PC-3 (cell line): ENCODE measurements at regions not wholly inside any gene's neighbourhood (a gene's known extent, or its start where the extent isn't known, plus 50 kb on each side); places are given as distances from the start of the nearest gene placed in this dataset.

ENCODE experiments used
- ATAC-seq: fragments of 200-7000 bp; cut with Tn5 transposase; 2 replicates; pipeline ENCODE4 v1.9.1; 2020; ENCODE audit warnings: mild to moderate bottlenecking, moderate library complexity
- BruUV-seq: library from RNA; stranded (reverse); fragments of 400-500 nt; replicated peaks from 2 replicates; lab custom pipeline; 2021; lab: Mats Ljungman, UMichigan
- CTCF ChIA-PET: fragments of 300-600 bp; sonication (Branson Sonifier 250); formaldehyde crosslinking; loops from one replicate; lab custom pipeline; 2022; ENCODE audit warnings: antibody characterized with exemption; lab: Charles Lee
- POLR2A ChIA-PET: fragments of 300-600 bp; sonication (Branson Sonifier 250); formaldehyde crosslinking; loops from one replicate; lab custom pipeline; 2022; ENCODE audit warnings: antibody characterized with exemption; ENCODE audit not compliant: unreplicated experiment; lab: Charles Lee
- DNase-seq: peaks from one replicate; pipeline ENCODE4 v3.0.0-alpha.2; 2015
- H2AFZ ChIP-seq: fragments of 300-600 bp; sonication (generic); 2 replicates; pipeline ENCODE4 v1.6.0; 2016; ENCODE audit warnings: antibody characterized with exemption, low read length
- H3F3A ChIP-seq: fragments of 300-600 bp; sonication (generic); one replicate; pipeline ENCODE4 v1.6.0; 2017; ENCODE audit warnings: antibody characterized with exemption, low read length, control low read depth, mild to moderate bottlenecking; ENCODE audit not compliant: unreplicated experiment
- H3K27ac ChIP-seq: fragments of 300-600 bp; sonication (generic); 2 replicates; pipeline ENCODE4 v1.5.1; 2016; ENCODE audit warnings: mild to moderate bottlenecking, low read length
- H3K27me3 ChIP-seq: fragments of 300-600 bp; sonication (generic); 2 replicates; pipeline ENCODE4 v1.6.1; 2016; ENCODE audit warnings: low read length, mixed read lengths
- H3K36me3 ChIP-seq: fragments of 300-600 bp; sonication (generic); 2 replicates; pipeline ENCODE4 v1.6.1; 2016; ENCODE audit warnings: low read depth, mixed run types, low read length, mixed read lengths
- H3K4me1 ChIP-seq: fragments of 300-600 bp; sonication (generic); 2 replicates; pipeline ENCODE4 v1.5.1; 2016; ENCODE audit warnings: low read length; ENCODE audit not compliant: insufficient read depth
- H3K4me2 ChIP-seq: fragments of 300-600 bp; sonication (generic); 2 replicates; pipeline ENCODE4 v1.6.0; 2016; ENCODE audit warnings: low read length
- H3K4me3 ChIP-seq: fragments of 300-600 bp; sonication (generic); 2 replicates; pipeline ENCODE4 v1.5.1; 2016; ENCODE audit warnings: mild to moderate bottlenecking, low read length, mixed read lengths
- H3K79me2 ChIP-seq: fragments of 300-600 bp; sonication (generic); 2 replicates; pipeline ENCODE4 v1.6.1; 2017; ENCODE audit warnings: low read length, mixed read lengths
- H3K9ac ChIP-seq: fragments of 300-600 bp; sonication (generic); 2 replicates; pipeline ENCODE4 v1.6.0; 2016; ENCODE audit warnings: mild to moderate bottlenecking, low read length
- H3K9me2 ChIP-seq: fragments of 300-600 bp; sonication (generic); replicated peaks from 2 replicates; pipeline ENCODE4 v1.6.1; 2016; ENCODE audit warnings: mixed run types, low read length, mixed read lengths
- H3K9me3 ChIP-seq: fragments of 300-600 bp; sonication (generic); 2 replicates; pipeline ENCODE4 v1.6.1; 2016; ENCODE audit warnings: low read length, mixed read lengths
- H4K20me1 ChIP-seq: fragments of 300-600 bp; sonication (generic); 2 replicates; pipeline ENCODE4 v1.6.1; 2016; ENCODE audit warnings: low read length, mixed read lengths
- EZH2 ChIP-seq: fragments of 300-600 bp; sonication (generic); IDR thresholded peaks from one replicate; pipeline ENCODE4 v1.6.1; 2017; ENCODE audit warnings: antibody characterized with exemption, mild to moderate bottlenecking, low read length; ENCODE audit not compliant: unreplicated experiment
- EZH2phosphoT487 ChIP-seq: fragments of 300-600 bp; sonication (generic); IDR thresholded peaks from 2 replicates; pipeline ENCODE4 v1.6.1; 2018; ENCODE audit warnings: mild to moderate bottlenecking, antibody characterized with exemption, low read length, borderline replicate concordance
- intact Hi-C: fragments of 100-400 bp; cut with micrococcal nuclease; formaldehyde crosslinking; loops from 2 replicates; pipeline ENCODE4 v1.9.0; 2023
- TF ChIP-seq, protein P1 (sequence below): fragments of 300-600 bp; sonication (generic); conservative IDR thresholded peaks from 2 replicates; pipeline ENCODE4 v1.5.1; 2017; ENCODE audit warnings: antibody characterized with exemption, low read depth, mild to moderate bottlenecking, low read length

DNA sequence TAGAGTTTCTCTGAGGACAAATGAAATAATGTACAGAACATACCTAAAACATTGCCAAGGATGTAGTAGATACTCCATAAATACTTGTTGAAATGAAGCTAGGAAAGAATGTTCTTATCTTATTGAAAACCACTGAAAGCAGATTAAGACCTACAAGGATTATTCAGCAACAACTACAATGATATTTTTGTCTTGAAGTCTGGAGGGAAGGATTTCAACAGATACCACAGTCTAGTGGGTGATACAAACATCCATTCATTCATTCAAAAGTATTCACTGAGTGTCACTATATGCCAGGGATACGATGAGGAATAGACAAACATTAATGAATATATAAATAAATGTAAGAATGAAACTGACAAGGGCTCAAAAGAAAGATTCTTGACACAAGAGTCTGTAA is 74.7 kb upstream of the THBS1 start:
- intact Hi-C loops: no loop called here
- H3K4me2 ChIP-seq: no peak overlapping the region
- ATAC-seq (no peak), DNase-seq (no peak)
- no peak overlapping the region for H3K4me3 ChIP-seq
- H3K4me1 ChIP-seq: peaks cover 25% of the 10 kb centered on the region
- H3K27ac ChIP-seq: no peak overlapping the region
- no peak for TF ChIP-seq EZH2phosphoT487
- TF ChIP-seq EZH2: no peak
- TF ChIP-seq, protein P1, sequence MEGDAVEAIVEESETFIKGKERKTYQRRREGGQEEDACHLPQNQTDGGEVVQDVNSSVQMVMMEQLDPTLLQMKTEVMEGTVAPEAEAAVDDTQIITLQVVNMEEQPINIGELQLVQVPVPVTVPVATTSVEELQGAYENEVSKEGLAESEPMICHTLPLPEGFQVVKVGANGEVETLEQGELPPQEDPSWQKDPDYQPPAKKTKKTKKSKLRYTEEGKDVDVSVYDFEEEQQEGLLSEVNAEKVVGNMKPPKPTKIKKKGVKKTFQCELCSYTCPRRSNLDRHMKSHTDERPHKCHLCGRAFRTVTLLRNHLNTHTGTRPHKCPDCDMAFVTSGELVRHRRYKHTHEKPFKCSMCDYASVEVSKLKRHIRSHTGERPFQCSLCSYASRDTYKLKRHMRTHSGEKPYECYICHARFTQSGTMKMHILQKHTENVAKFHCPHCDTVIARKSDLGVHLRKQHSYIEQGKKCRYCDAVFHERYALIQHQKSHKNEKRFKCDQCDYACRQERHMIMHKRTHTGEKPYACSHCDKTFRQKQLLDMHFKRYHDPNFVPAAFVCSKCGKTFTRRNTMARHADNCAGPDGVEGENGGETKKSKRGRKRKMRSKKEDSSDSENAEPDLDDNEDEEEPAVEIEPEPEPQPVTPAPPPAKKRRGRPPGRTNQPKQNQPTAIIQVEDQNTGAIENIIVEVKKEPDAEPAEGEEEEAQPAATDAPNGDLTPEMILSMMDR: no peak
- H4K20me1 ChIP-seq: no peaks in the 10 kb centered on the region
- H3K79me2 ChIP-seq: no peaks in the 10 kb centered on the region
- no peaks in the 10 kb centered on the region for H3F3A ChIP-seq
- BruUV-seq: no TSS peak
- H3K36me3 ChIP-seq: no peaks in the 10 kb centered on the region
- H3K9ac ChIP-seq: no peak overlapping the region
- ChIA-PET CTCF (no interaction called here), POLR2A (interaction anchor here (0.6 kb wide), 1 partner anchor 44 kb away, joined by 6 read pairs; no protein-coding TSS in a partner anchor)
- no peaks in the 10 kb centered on the region for H3K9me3 ChIP-seq
- no peaks in the 10 kb centered on the region for H3K9me2 ChIP-seq
- H3K27me3 ChIP-seq: no peaks in the 10 kb centered on the region
- no peak overlapping the region for H2AFZ ChIP-seq

DNA sequence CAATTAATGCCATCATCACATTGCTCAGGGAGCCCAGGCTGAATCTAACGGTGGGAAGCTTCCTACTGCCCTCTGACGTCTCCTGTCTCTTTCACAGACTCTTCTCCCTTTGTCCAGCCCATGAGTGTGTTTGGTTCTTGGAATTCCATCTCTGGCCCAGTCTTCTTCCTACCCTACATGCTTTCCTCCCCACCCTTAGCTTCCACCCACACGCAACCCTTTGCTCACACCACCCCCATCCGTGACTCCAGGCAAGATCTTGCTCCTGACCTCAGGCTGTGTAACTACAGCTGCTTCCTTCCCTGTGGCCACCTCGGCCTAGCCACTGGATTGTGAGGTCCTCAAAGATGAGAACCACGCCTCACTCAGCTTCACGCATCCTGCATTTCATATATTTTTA is 72.3 kb upstream of the THBS1 start:
- BruUV-seq: no TSS peak
- no peak for ATAC-seq
- Histone ChIP-seq H3K4me3 (no peak overlapping the region), H3K4me2 (no peak overlapping the region), H3F3A (no peaks in the 10 kb centered on the region), H3K36me3 (no peaks in the 10 kb centered on the region), H2AFZ (no peak overlapping the region), H3K9ac (no peak overlapping the region), H3K79me2 (no peaks in the 10 kb centered on the region), H3K27me3 (no peaks in the 10 kb centered on the region), H4K20me1 (no peaks in the 10 kb centered on the region), H3K9me2 (no peaks in the 10 kb centered on the region), H3K9me3 (no peaks in the 10 kb centered on the region), H3K4me1 (peaks cover 30% of the 10 kb centered on the region), H3K27ac (no peak overlapping the region)
- ChIA-PET CTCF (no interaction called here), POLR2A (no interaction called here)
- no peak for DNase-seq
- TF ChIP-seq EZH2phosphoT487: no peak
- TF ChIP-seq, protein P1: no peak
- no peak for TF ChIP-seq EZH2
- intact Hi-C loops: no loop called here

DNA sequence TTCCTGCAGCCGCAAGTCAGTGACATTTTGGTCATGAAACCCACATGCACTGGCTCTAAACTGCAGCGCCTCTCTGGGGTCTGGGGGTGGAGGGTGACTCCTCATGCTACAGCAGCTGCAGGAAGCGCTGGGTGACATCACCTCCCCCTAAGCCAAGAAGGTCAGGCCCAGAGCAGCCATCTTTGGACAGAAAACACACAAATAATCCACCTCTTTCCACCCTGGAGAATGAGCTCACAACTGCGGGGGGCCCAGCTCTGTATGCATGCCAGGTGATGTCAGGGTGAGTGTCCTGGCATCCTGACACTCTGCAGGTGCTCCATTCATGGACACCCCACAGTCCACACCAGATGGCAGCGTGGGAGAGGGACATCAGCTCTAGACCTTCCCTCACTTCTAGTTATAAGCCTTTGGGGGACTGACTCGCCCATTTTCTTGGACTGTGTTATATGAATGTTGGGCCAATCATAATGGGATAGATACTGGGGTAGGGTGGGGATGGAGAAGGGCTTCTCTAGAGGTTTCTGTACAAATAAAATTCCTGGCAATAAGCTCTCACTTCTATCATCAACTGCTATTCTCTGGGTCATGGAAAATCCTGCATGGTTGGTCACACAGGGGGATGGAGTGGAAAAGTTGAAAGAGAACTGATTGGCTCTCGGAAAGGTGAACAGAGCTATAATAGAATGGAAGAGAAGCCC is 70.7 kb upstream of the THBS1 start:
- BruUV-seq: no TSS peak
- H2AFZ ChIP-seq: no peak overlapping the region
- DNase-seq: no peak
- no peaks in the 10 kb centered on the region for H3K27me3 ChIP-seq
- H3F3A ChIP-seq: no peaks in the 10 kb centered on the region
- intact Hi-C loops: loop anchor here (5.0 kb wide), 1 partner anchor 62 kb away; no protein-coding TSS in a partner anchor
- H3K4me1 ChIP-seq: peaks cover 19% of the 10 kb centered on the region
- TF ChIP-seq EZH2phosphoT487 (no peak), EZH2 (no peak)
- H3K4me3 ChIP-seq: no peak overlapping the region
- ChIA-PET CTCF (no interaction called here), POLR2A (no interaction called here)
- no peak for ATAC-seq
- no peaks in the 10 kb centered on the region for H3K9me2 ChIP-seq
- H3K9me3 ChIP-seq: no peaks in the 10 kb centered on the region
- H3K27ac ChIP-seq: no peak overlapping the region
- H3K4me2 ChIP-seq: no peak overlapping the region
- no peaks in the 10 kb centered on the region for H4K20me1 ChIP-seq
- no peaks in the 10 kb centered on the region for H3K79me2 ChIP-seq
- H3K36me3 ChIP-seq: no peaks in the 10 kb centered on the region
- H3K9ac ChIP-seq: no peak overlapping the region
